ENCODE measurements at regions not wholly inside any gene's neighbourhood (a gene's known extent, or its start where the extent isn't known, plus 50 kb on each side); places are given as distances from the start of the nearest gene placed in this dataset.

DNA sequence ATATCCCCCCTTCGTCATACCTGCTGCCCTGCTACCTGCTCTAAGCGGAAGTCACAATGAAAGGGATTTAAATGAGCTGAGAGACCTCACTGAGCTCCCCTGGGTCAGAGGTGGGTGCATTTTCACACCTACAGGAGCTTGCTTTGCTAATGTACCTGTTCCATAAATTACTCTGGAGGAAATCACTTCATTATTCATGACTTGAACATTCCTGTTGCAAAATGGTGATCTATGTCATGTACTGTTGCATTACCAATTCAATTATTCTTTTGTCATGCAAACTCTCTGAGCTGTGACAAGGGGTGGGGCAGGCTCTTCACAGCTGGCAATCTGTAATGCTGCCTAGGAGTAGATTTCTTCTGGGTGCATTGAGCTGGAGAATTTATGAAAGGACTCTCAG is 761.3 kb downstream of the TSN start:
- TF ChIP-seq, protein P1, sequence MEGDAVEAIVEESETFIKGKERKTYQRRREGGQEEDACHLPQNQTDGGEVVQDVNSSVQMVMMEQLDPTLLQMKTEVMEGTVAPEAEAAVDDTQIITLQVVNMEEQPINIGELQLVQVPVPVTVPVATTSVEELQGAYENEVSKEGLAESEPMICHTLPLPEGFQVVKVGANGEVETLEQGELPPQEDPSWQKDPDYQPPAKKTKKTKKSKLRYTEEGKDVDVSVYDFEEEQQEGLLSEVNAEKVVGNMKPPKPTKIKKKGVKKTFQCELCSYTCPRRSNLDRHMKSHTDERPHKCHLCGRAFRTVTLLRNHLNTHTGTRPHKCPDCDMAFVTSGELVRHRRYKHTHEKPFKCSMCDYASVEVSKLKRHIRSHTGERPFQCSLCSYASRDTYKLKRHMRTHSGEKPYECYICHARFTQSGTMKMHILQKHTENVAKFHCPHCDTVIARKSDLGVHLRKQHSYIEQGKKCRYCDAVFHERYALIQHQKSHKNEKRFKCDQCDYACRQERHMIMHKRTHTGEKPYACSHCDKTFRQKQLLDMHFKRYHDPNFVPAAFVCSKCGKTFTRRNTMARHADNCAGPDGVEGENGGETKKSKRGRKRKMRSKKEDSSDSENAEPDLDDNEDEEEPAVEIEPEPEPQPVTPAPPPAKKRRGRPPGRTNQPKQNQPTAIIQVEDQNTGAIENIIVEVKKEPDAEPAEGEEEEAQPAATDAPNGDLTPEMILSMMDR (IDR thresholded peaks at IDR 0.05): no peak
- TF ChIP-seq POLR2A (IDR thresholded peaks at IDR 0.05): no peak

All from gastroesophageal sphincter (tissue), 3 donors.